Mucosa of descending colon (tissue), 3 donors: ENCODE measurements at regions not wholly inside any gene's neighbourhood (a gene's known extent, or its start where the extent isn't known, plus 50 kb on each side); places are given as distances from the start of the nearest gene placed in this dataset.

Source experiments
- ATAC-seq: fragments of 200-7000 bp; cut with Tn5 transposase; one replicate; pipeline ENCODE4 v1.9.1; 2020; ENCODE audit warnings: mild to moderate bottlenecking, moderate library complexity
- DNase-seq, 3 donors: peaks; one replicate each; pipeline ENCODE4 v3.0.0-alpha.2; 2020
- H3K36me3 ChIP-seq: fragments of 200-600 bp; one replicate; pipeline ENCODE4 v1.8.0; 2021; ENCODE audit warnings: low read depth, mild to moderate bottlenecking
- H3K4me1 ChIP-seq: fragments of 200-600 bp; one replicate; pipeline ENCODE4 v1.8.0; 2021; ENCODE audit warnings: low read depth, mild to moderate bottlenecking
- H3K4me3 ChIP-seq: fragments of 200-600 bp; one replicate; pipeline ENCODE4 v1.8.0; 2021; ENCODE audit warnings: mild to moderate bottlenecking
- H3K9me3 ChIP-seq: fragments of 200-600 bp; one replicate; pipeline ENCODE4 v1.8.0; 2021; ENCODE audit warnings: mild to moderate bottlenecking
- CTCF ChIP-seq: fragments of 200-600 bp; IDR thresholded peaks from one replicate; pipeline ENCODE4 v1.8.0; 2022; ENCODE audit warnings: antibody characterized with exemption, mild to moderate bottlenecking
- intact Hi-C, 2 donors: fragments of 100-400 bp; cut with DNase I in 1 of 2; cut with micrococcal nuclease in 1 of 2; formaldehyde crosslinking; loops; one replicate each; pipeline versions ENCODE4 v1.11.0 to v1.11.1; 2022; cut with DNase I, micrococcal nuclease
- donor health status: DM: no; HTN: no; CAD: no; lungs with moderate emphysema.
- donor health status: DM: no; HTN: no; CAD: no.
- donor health status: DM: no; HTN: yes; CAD: no.

DNA sequence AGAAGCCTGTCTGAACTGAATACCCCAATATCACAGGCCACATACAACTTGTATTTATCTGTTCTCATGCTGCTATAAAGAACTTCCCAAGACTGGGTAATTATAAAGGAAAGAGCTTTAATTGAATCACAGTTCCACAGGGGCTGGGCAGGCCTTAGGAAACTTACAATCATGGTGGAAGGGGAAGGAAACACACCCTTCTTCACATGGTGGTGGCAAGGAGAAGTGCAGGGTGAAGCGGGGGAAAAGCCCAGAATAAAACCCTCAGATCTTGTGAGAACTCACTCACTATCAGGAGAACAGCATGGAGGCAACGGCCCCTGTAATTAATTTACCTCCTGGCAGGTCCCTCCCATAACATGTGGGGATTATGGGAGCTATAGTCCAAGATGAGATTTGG lies 50.3 kb upstream of the FNDC1 start:
- no peaks in the 10 kb centered on the region for H3K9me3 ChIP-seq
- TF ChIP-seq CTCF, result no peak
- H3K4me3 ChIP-seq, result no peak overlapping the region
- H3K4me1 ChIP-seq, result no peaks in the 10 kb centered on the region
- ATAC-seq, result no peak
- intact Hi-C loops, result no loop called here
- H3K36me3 ChIP-seq, result no peaks in the 10 kb centered on the region
- DNase-seq, result no peak

GRCh38 chr6:159117563-159117962 lies 51.6 kb upstream of the FNDC1 start:
- TF ChIP-seq CTCF, result no peak
- Histone ChIP-seq H3K9me3 (no peaks in the 10 kb centered on the region), H3K36me3 (no peaks in the 10 kb centered on the region), H3K4me1 (no peaks in the 10 kb centered on the region), H3K4me3 (no peak overlapping the region)
- DNase-seq, result no peak
- intact Hi-C loops, result no loop called here
- ATAC-seq, result peak; percentile 55

DNA sequence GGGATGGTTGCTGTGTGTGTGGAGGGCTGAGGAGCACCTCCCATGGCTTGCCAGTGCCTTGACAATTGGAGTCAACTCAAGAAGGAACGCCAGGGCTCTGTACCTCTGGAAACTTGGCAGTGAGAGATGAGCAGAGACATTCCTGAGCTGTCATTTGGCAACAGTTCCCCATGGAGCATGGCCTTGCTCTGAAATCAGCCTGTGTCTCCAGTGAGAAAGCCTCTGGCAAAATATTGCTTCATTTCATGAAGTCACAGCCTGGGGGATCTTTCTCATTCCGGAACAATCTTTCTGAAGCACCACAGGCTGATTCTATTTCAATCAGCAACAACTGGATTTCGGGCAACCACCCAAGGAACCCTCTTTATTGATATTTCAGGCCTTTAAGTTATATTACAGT lies 52.2 kb upstream of the FNDC1 start:
- no peak for TF ChIP-seq CTCF
- Histone ChIP-seq H3K4me3 (no peak overlapping the region), H3K4me1 (no peaks in the 10 kb centered on the region), H3K9me3 (no peaks in the 10 kb centered on the region), H3K36me3 (no peaks in the 10 kb centered on the region)
- intact Hi-C loops, result no loop called here
- no peak for DNase-seq
- no peak for ATAC-seq

DNA sequence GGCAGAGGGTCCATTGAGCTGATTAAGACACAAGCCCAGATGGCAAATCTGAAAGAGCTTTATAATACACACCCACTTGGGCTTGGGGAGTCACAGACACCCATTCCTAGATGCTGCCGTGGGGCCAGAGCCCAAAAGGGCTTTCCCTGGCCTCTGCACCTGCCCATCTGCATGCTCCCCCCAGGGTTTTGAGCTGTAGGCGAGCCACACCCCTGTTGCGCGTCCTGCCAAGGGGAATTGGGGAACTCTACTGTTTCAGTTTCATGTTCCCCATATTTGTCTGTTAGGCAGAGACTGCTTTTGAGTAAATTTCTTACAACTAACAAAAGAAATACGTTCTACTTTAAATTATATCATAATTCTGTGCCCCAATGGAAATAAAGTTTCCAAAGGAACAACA lies 52.9 kb upstream of the FNDC1 start:
- peak in 1 of 3 donors; percentile 76 for DNase-seq
- no peak for TF ChIP-seq CTCF
- intact Hi-C loops, result no loop called here
- H3K4me1 ChIP-seq, result no peaks in the 10 kb centered on the region
- H3K9me3 ChIP-seq, result no peaks in the 10 kb centered on the region
- H3K36me3 ChIP-seq, result no peaks in the 10 kb centered on the region
- ATAC-seq, result peak; percentile 58
- H3K4me3 ChIP-seq, result no peak overlapping the region

DNA sequence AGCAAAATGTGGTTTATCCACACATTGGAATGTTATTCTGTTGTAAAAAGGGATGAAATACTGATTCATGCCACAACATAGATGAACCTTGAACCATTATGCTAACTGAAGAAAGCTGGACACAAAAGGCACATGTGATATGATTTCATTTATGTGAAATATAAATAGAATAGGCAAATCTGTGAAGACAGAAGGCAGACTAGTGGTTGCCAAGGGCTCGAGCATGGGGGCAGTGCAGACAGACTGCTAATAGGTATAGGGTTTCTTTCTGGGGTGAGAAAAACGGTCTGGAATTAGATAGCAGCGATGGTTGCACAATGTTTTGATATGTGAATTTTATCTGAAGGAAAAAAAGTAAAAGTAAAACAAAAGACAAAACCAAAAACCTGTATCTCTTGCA lies 54.6 kb upstream of the FNDC1 start:
- intact Hi-C loops, result no loop called here
- no peak for TF ChIP-seq CTCF
- ATAC-seq (no peak), DNase-seq (no peak)
- H3K36me3 ChIP-seq, result no peaks in the 10 kb centered on the region
- H3K4me1 ChIP-seq, result no peaks in the 10 kb centered on the region
- H3K9me3 ChIP-seq, result no peaks in the 10 kb centered on the region
- H3K4me3 ChIP-seq, result no peak overlapping the region

DNA sequence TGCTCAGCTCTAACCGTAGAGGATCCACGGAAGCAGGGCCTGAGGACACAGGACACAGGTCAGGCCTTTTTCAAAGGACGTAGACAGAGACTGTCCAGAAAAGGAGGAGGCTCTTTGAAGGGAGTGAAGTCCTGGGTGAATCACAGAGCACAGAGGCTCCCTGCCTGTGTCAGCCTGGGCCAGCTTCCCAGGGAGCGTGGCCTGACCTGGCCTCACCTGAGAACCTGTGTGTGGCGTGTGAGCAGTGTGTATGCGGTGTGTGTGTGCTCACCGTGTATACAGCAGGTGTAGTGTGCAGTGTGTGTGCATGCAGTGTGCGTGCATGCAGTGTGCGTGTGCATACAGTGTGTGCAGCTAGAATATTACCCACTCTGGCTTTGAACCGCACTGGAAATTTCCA lies 56.0 kb upstream of the FNDC1 start:
- no peak for ATAC-seq
- H3K9me3 ChIP-seq, result no peaks in the 10 kb centered on the region
- TF ChIP-seq CTCF, result no peak
- DNase-seq, result no peak
- no peak overlapping the region for H3K4me3 ChIP-seq
- no peaks in the 10 kb centered on the region for H3K4me1 ChIP-seq
- no peaks in the 10 kb centered on the region for H3K36me3 ChIP-seq
- intact Hi-C loops, result no loop called here
